ENCODE measurements at regions not wholly inside any gene's neighbourhood (a gene's known extent, or its start where the extent isn't known, plus 50 kb on each side); places are given as distances from the start of the nearest gene placed in this dataset.

- DNase-seq (ENCODE audit: low spot score): no peak
- no peak overlapping the region for H3K4me2 ChIP-seq (ENCODE audit: low read length)
- no peak overlapping the region for H3K4me3 ChIP-seq (ENCODE audit: low read depth, low read length, poor library complexity, severe bottlenecking)
- no peaks in the 10 kb centered on the region for H3K36me3 ChIP-seq (ENCODE audit: insufficient read depth, low read length)
- no peaks in the 10 kb centered on the region for H3K9me2 ChIP-seq (ENCODE audit: insufficient read depth, low read length)
- H2AFZ ChIP-seq (ENCODE audit: low read length): no peak overlapping the region
- intact Hi-C loops (cut with micrococcal nuclease; ENCODE audit: unreplicated experiment): no loop called here
- H3K9me3 ChIP-seq (ENCODE audit: low read length): no peaks in the 10 kb centered on the region
- no peaks in the 10 kb centered on the region for H4K20me1 ChIP-seq (ENCODE audit: insufficient read depth, low read length)
- BruUV-seq (replicated peaks): no TSS peak
- CTCF ChIA-PET (ENCODE audit: unreplicated experiment): no interaction called here
- no peak for TF ChIP-seq CTCF (conservative IDR thresholded peaks at IDR 0.05; ENCODE audit: low read length)
- no peak for TF ChIP-seq EZH2phosphoT487 (IDR thresholded peaks at IDR 0.05; ENCODE audit: borderline replicate concordance, low read depth, low read length)
- POLR2A ChIA-PET: no interaction called here
- no peak overlapping the region for H3K27ac ChIP-seq (ENCODE audit: low read depth, low read length, poor library complexity, severe bottlenecking)
- H3K4me1 ChIP-seq (ENCODE audit: insufficient read depth, low read length, poor library complexity, severe bottlenecking): no peaks in the 10 kb centered on the region
- H3K79me2 ChIP-seq (ENCODE audit: insufficient read depth, low read depth, low read length): no peaks in the 10 kb centered on the region
Observed at GRCh38 chr15:87489902-87490665, 766.5 kb downstream of the NTRK3 start.

GRCh38 chr15:87489456-87489855 lies 767.1 kb downstream of the NTRK3 start:
- Histone ChIP-seq H3K4me2 (ENCODE audit: low read length) (no peak overlapping the region), H3K27ac (ENCODE audit: low read depth, low read length, poor library complexity, severe bottlenecking) (no peak overlapping the region), H3K9me3 (ENCODE audit: low read length) (no peaks in the 10 kb centered on the region), H3K79me2 (ENCODE audit: insufficient read depth, low read depth, low read length) (no peaks in the 10 kb centered on the region), H3K4me3 (ENCODE audit: low read depth, low read length, poor library complexity, severe bottlenecking) (no peak overlapping the region), H2AFZ (ENCODE audit: low read length) (no peak overlapping the region), H4K20me1 (ENCODE audit: insufficient read depth, low read length) (no peaks in the 10 kb centered on the region), H3K36me3 (ENCODE audit: insufficient read depth, low read length) (no peaks in the 10 kb centered on the region), H3K9me2 (ENCODE audit: insufficient read depth, low read length) (no peaks in the 10 kb centered on the region), H3K4me1 (ENCODE audit: insufficient read depth, low read length, poor library complexity, severe bottlenecking) (no peaks in the 10 kb centered on the region)
- CTCF ChIA-PET (ENCODE audit: unreplicated experiment): no interaction called here
- intact Hi-C loops (cut with micrococcal nuclease; ENCODE audit: unreplicated experiment): no loop called here
- no peak for TF ChIP-seq CTCF (conservative IDR thresholded peaks at IDR 0.05; ENCODE audit: low read length)
- no peak for TF ChIP-seq EZH2phosphoT487 (IDR thresholded peaks at IDR 0.05; ENCODE audit: borderline replicate concordance, low read depth, low read length)
- POLR2A ChIA-PET: no interaction called here
- BruUV-seq (replicated peaks): no TSS peak
- no peak for DNase-seq (ENCODE audit: low spot score)

GRCh38 chr15:87487484-87487883 lies 769.1 kb downstream of the NTRK3 start:
- Histone ChIP-seq H3K9me3 (ENCODE audit: low read length) (no peaks in the 10 kb centered on the region), H3K4me2 (ENCODE audit: low read length) (no peak overlapping the region), H3K4me1 (ENCODE audit: insufficient read depth, low read length, poor library complexity, severe bottlenecking) (no peaks in the 10 kb centered on the region), H4K20me1 (ENCODE audit: insufficient read depth, low read length) (no peaks in the 10 kb centered on the region), H2AFZ (ENCODE audit: low read length) (no peak overlapping the region), H3K79me2 (ENCODE audit: insufficient read depth, low read depth, low read length) (no peaks in the 10 kb centered on the region), H3K9me2 (ENCODE audit: insufficient read depth, low read length) (no peaks in the 10 kb centered on the region), H3K4me3 (ENCODE audit: low read depth, low read length, poor library complexity, severe bottlenecking) (no peak overlapping the region), H3K36me3 (ENCODE audit: insufficient read depth, low read length) (no peaks in the 10 kb centered on the region), H3K27ac (ENCODE audit: low read depth, low read length, poor library complexity, severe bottlenecking) (no peak overlapping the region)
- POLR2A ChIA-PET: no interaction called here
- no peak for DNase-seq (ENCODE audit: low spot score)
- CTCF ChIA-PET (ENCODE audit: unreplicated experiment): no interaction called here
- TF ChIP-seq CTCF (conservative IDR thresholded peaks at IDR 0.05; ENCODE audit: low read length) (no peak), EZH2phosphoT487 (IDR thresholded peaks at IDR 0.05; ENCODE audit: borderline replicate concordance, low read depth, low read length) (no peak)
- intact Hi-C loops (cut with micrococcal nuclease; ENCODE audit: unreplicated experiment): no loop called here
- no TSS peak for BruUV-seq (replicated peaks)

Measured in OCI-LY7 (cell line).